GM12891 (cell line): ENCODE measurements at regions not wholly inside any gene's neighbourhood (a gene's known extent, or its start where the extent isn't known, plus 50 kb on each side); places are given as distances from the start of the nearest gene placed in this dataset.

Experiments
- POLR2A ChIP-seq: IDR thresholded peaks from 2 replicates; pipeline ENCODE4 v1.6.1; 2011; ENCODE audit warnings: low read depth, low read length, control low read depth
- POLR2AphosphoS5 ChIP-seq: IDR thresholded peaks from 2 replicates; pipeline ENCODE4 v1.6.1; 2011; ENCODE audit warnings: low read depth, low read length, control low read depth
- POU2F2 ChIP-seq: IDR thresholded peaks from 2 replicates; pipeline ENCODE4 v1.6.1; 2011; ENCODE audit warnings: low read depth, mild to moderate bottlenecking, control low read depth, low read length, moderate library complexity
- SPI1 ChIP-seq: IDR thresholded peaks from 2 replicates; pipeline ENCODE4 v1.6.1; 2011; ENCODE audit warnings: low read depth, low read length, control low read depth
- TAF1 ChIP-seq: IDR thresholded peaks from 2 replicates; pipeline ENCODE4 v1.6.1; 2011; ENCODE audit warnings: low read depth, low read length, control low read depth

GRCh38 chr16:5336941-5337340 is 239.3 kb upstream of the EEF2KMT start:
- TF ChIP-seq POLR2A: no peak
- TF ChIP-seq POLR2AphosphoS5: no peak
- no peak for TF ChIP-seq SPI1
- TF ChIP-seq TAF1: no peak
- TF ChIP-seq POU2F2: no peak
